ENCODE measurements at regions not wholly inside any gene's neighbourhood (a gene's known extent, or its start where the extent isn't known, plus 50 kb on each side); places are given as distances from the start of the nearest gene placed in this dataset.
"Not testable (repeated sequence)": the region's sequence is repeated elsewhere in the genome, so short reads cannot be mapped to it uniquely, and the experiment has no call there.

DNA sequence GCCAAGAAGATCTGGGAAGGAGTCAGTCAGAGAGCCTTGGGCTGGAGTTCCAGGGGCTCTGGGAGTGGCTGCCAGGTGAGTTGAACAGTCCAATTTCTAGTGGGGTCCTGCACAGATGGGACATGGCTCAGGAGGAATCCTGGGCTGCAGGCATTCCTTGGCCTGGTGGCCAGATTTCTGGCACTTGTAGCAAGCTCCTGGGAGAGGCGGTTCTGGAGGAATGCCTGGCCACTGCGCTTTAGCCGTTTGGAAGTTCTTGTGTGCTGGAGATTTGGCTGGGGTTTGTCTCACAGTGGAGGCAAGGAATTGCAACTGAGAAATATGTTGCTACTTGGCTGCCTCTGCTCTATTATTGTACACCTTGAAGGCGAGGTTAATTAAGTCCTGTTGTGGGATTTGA lies 133.9 kb upstream of the CCZ1B start:
- not testable (repeated sequence) for H3K9ac ChIP-seq (ENCODE audit: low read depth in 1 of 2, low read length in 2 of 2); H3K36me3 ChIP-seq (ENCODE audit: control insufficient read depth in 2 of 2, insufficient read depth in 2 of 2, low read length in 2 of 2); H3K27ac ChIP-seq (ENCODE audit: low read depth in 2 of 2, low read length in 2 of 2); H3K4me3 ChIP-seq (ENCODE audit: low read length in 2 of 2); H3K27me3 ChIP-seq (ENCODE audit: control insufficient read depth in 2 of 2, insufficient read depth in 2 of 2, low read length in 2 of 2); H3K9me3 ChIP-seq (ENCODE audit: control insufficient read depth in 2 of 2, low read length in 2 of 2); H3K4me1 ChIP-seq (ENCODE audit: control insufficient read depth in 2 of 2, insufficient read depth in 2 of 2, low read length in 2 of 2)

DNA sequence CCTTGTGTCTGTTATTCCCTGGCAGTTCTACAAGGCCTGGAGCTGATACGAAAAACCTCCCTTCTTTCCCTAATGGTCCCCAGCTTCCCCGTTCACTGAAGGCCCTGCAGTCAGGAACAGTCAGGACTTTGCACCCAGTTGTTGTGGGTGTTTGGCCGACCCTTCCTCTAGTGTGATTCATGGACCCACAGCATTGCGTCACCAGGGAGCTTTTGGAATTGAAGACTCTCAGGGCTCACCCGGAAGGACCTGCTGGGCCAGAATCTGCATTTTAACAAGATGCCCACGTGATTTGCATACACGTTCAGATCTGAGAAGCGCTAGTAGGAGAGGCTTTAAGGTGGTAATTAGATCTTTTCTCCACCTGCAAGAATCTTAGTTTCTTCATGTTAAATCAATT lies 136.8 kb upstream of the CCZ1B start:
- not testable (repeated sequence) for H3K9me3 ChIP-seq (ENCODE audit: control insufficient read depth in 2 of 2, low read length in 2 of 2); H3K27ac ChIP-seq (ENCODE audit: low read depth in 2 of 2, low read length in 2 of 2); H3K4me3 ChIP-seq (ENCODE audit: low read length in 2 of 2); H3K36me3 ChIP-seq (ENCODE audit: control insufficient read depth in 2 of 2, insufficient read depth in 2 of 2, low read length in 2 of 2); H3K27me3 ChIP-seq (ENCODE audit: control insufficient read depth in 2 of 2, insufficient read depth in 2 of 2, low read length in 2 of 2); H3K4me1 ChIP-seq (ENCODE audit: control insufficient read depth in 2 of 2, insufficient read depth in 2 of 2, low read length in 2 of 2); H3K9ac ChIP-seq (ENCODE audit: low read depth in 1 of 2, low read length in 2 of 2)

DNA sequence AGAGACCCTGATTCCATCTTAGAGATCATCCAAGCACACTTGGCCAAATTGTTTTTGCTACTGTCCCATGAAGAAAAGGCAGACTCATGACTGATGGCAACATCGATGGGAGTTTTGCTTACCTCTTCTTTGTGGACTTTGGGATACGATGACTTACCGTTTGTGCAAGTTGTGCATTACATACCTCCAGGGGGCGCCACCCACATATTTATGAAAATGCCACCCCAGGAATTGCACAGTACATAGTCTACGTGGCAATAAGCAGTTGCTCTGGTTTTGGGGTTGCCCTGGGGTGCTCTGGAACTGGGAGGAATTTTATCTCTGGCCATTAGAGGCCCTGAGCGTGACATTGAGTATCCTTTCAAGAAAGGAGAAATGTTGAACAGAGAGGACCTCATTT lies 139.0 kb upstream of the CCZ1B start:
- not testable (repeated sequence) for H3K27me3 ChIP-seq (ENCODE audit: control insufficient read depth in 2 of 2, insufficient read depth in 2 of 2, low read length in 2 of 2); H3K9ac ChIP-seq (ENCODE audit: low read depth in 1 of 2, low read length in 2 of 2); H3K9me3 ChIP-seq (ENCODE audit: control insufficient read depth in 2 of 2, low read length in 2 of 2); H3K27ac ChIP-seq (ENCODE audit: low read depth in 2 of 2, low read length in 2 of 2); H3K4me1 ChIP-seq (ENCODE audit: control insufficient read depth in 2 of 2, insufficient read depth in 2 of 2, low read length in 2 of 2); H3K4me3 ChIP-seq (ENCODE audit: low read length in 2 of 2); H3K36me3 ChIP-seq (ENCODE audit: control insufficient read depth in 2 of 2, insufficient read depth in 2 of 2, low read length in 2 of 2)

DNA sequence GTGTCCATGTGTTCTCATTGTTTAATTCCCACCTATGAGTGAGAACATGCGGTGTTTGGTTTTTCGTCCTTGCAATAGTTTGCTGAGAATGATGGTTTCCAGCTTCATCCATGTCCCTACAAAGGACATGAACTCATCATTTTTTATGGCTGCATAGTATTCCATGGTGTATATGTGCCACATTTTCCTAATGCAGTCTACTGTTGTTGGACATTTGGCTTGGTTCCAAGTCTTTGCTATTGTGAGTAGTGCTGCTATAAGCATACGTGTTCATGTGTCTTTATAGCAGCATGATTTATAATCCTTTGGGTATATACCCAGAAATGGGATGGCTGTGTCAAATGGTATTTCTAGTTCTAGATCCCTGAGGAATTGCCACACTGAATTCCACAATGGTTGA lies 144.1 kb upstream of the CCZ1B start:
- not testable (repeated sequence) for H3K36me3 ChIP-seq (ENCODE audit: control insufficient read depth in 2 of 2, insufficient read depth in 2 of 2, low read length in 2 of 2); H3K27me3 ChIP-seq (ENCODE audit: control insufficient read depth in 2 of 2, insufficient read depth in 2 of 2, low read length in 2 of 2); H3K9ac ChIP-seq (ENCODE audit: low read depth in 1 of 2, low read length in 2 of 2); H3K9me3 ChIP-seq (ENCODE audit: control insufficient read depth in 2 of 2, low read length in 2 of 2); H3K4me3 ChIP-seq (ENCODE audit: low read length in 2 of 2); H3K27ac ChIP-seq (ENCODE audit: low read depth in 2 of 2, low read length in 2 of 2); H3K4me1 ChIP-seq (ENCODE audit: control insufficient read depth in 2 of 2, insufficient read depth in 2 of 2, low read length in 2 of 2)

DNA sequence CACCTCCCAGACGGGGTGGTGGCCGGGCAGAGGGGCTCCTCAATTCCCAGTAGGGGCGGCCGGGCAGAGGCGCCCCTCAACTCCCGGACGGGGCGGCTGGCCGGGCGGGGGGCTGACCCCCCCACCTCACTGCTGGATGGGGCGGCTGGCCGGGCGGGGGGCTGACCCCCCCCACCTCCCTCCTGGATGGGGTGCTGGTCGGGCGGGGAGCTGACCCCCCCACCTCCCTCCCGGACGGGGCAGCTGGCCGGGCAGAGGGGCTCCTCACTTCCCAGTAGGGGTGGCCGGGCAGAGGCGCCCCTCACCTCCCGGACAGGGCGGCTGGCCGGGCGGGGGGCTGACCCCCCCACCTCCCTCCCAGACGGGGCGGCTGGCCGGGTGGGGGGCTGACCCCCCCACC lies 148.8 kb upstream of the CCZ1B start:
- not testable (repeated sequence) for H3K36me3 ChIP-seq (ENCODE audit: control insufficient read depth in 2 of 2, insufficient read depth in 2 of 2, low read length in 2 of 2); H3K4me1 ChIP-seq (ENCODE audit: control insufficient read depth in 2 of 2, insufficient read depth in 2 of 2, low read length in 2 of 2); H3K27me3 ChIP-seq (ENCODE audit: control insufficient read depth in 2 of 2, insufficient read depth in 2 of 2, low read length in 2 of 2); H3K9me3 ChIP-seq (ENCODE audit: control insufficient read depth in 2 of 2, low read length in 2 of 2); H3K27ac ChIP-seq (ENCODE audit: low read depth in 2 of 2, low read length in 2 of 2); H3K4me3 ChIP-seq (ENCODE audit: low read length in 2 of 2); H3K9ac ChIP-seq (ENCODE audit: low read depth in 1 of 2, low read length in 2 of 2)

DNA sequence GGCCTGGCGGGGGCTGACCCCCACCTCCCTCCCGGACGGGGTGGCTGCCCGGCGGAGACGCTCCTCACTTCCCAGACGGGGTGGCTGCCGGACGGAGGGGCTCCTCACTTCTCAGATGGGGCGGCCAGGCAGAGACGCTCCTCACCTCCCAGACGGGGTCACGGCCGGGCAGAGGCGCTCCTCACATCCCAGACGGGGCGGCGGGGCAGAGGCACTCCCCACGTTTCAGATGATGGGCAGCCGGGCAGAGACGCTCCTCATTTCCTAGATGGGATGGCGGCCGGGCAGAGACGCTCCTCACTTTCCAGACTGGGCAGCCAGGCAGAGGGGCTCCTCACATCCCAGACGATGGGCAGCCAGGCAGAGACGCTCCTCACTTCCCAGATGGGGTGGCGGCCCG lies 149.3 kb upstream of the CCZ1B start:
- H3K4me3 ChIP-seq (ENCODE audit: low read length in 2 of 2); H3K36me3 ChIP-seq (ENCODE audit: control insufficient read depth in 2 of 2, insufficient read depth in 2 of 2, low read length in 2 of 2); H3K4me1 ChIP-seq (ENCODE audit: control insufficient read depth in 2 of 2, insufficient read depth in 2 of 2, low read length in 2 of 2); H3K9ac ChIP-seq (ENCODE audit: low read depth in 1 of 2, low read length in 2 of 2); H3K27me3 ChIP-seq (ENCODE audit: control insufficient read depth in 2 of 2, insufficient read depth in 2 of 2, low read length in 2 of 2); H3K27ac ChIP-seq (ENCODE audit: low read depth in 2 of 2, low read length in 2 of 2); H3K9me3 ChIP-seq (ENCODE audit: control insufficient read depth in 2 of 2, low read length in 2 of 2): not testable (repeated sequence)

DNA sequence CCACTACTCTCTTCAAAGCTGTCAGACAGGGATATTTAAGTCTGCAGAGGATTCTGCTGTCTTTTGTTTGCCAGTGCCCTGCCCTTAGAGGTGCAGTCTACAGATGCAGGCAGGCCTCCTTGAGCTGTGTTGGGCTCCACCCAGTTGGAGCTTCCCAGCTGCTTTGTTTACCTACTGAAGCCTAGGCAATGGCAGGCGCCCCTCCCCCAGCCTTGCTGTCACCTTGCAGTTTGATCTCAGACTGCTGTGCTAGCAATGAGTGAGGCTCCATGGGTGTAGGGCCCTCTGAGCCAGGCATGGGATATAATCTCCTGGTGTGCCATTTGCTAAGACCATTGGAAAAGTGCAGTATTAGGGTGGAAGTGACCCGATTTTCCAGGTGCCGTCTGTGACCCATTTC lies 151.3 kb upstream of the CCZ1B start:
- not testable (repeated sequence) for H3K4me1 ChIP-seq (ENCODE audit: control insufficient read depth in 2 of 2, insufficient read depth in 2 of 2, low read length in 2 of 2); H3K9me3 ChIP-seq (ENCODE audit: control insufficient read depth in 2 of 2, low read length in 2 of 2); H3K27ac ChIP-seq (ENCODE audit: low read depth in 2 of 2, low read length in 2 of 2); H3K27me3 ChIP-seq (ENCODE audit: control insufficient read depth in 2 of 2, insufficient read depth in 2 of 2, low read length in 2 of 2); H3K4me3 ChIP-seq (ENCODE audit: low read length in 2 of 2); H3K36me3 ChIP-seq (ENCODE audit: control insufficient read depth in 2 of 2, insufficient read depth in 2 of 2, low read length in 2 of 2); H3K9ac ChIP-seq (ENCODE audit: low read depth in 1 of 2, low read length in 2 of 2)

DNA sequence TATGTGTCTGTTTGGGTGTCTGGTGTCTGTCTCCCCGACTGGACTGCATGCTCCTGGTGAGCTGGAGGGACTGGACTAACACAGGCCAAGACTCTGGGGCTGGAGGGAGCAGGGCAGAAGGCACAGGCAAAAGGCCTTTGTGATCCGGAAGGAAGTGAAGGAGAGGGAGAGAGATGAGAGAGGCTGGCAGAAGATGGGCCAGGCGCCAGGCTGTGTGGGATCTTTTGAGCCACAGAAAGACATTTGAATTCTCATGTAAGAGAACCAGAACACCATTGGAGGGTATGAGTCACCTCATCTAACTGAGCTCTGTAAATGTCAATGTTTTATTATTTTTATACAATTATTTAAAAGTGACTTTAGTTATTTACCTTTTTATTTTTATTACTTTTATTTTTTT lies 152.3 kb upstream of the CCZ1B start:
- H3K4me1 ChIP-seq (ENCODE audit: control insufficient read depth in 2 of 2, insufficient read depth in 2 of 2, low read length in 2 of 2); H3K9ac ChIP-seq (ENCODE audit: low read depth in 1 of 2, low read length in 2 of 2); H3K4me3 ChIP-seq (ENCODE audit: low read length in 2 of 2); H3K9me3 ChIP-seq (ENCODE audit: control insufficient read depth in 2 of 2, low read length in 2 of 2); H3K27ac ChIP-seq (ENCODE audit: low read depth in 2 of 2, low read length in 2 of 2); H3K36me3 ChIP-seq (ENCODE audit: control insufficient read depth in 2 of 2, insufficient read depth in 2 of 2, low read length in 2 of 2); H3K27me3 ChIP-seq (ENCODE audit: control insufficient read depth in 2 of 2, insufficient read depth in 2 of 2, low read length in 2 of 2): not testable (repeated sequence)

DNA sequence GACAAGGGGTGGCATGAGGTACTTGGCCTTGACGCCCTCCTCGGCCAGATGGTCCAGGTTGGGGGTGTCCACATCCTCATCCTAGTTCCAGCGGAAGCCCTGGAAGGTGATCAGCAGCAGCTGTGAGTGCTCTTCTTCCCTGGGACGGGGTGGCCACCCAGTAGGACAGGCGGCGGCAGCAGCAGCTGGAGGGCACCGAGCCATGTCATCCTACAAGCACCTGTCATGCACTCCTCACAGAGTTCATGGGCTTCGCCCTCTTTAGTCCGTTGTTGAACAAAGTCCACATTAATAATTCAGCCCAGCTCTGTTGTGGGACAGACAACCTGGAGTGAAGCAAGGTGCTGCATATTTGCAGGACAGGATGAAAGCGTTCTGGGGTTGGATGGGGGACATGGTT lies 153.4 kb upstream of the CCZ1B start:
- not testable (repeated sequence) for H3K27ac ChIP-seq (ENCODE audit: low read depth in 2 of 2, low read length in 2 of 2); H3K27me3 ChIP-seq (ENCODE audit: control insufficient read depth in 2 of 2, insufficient read depth in 2 of 2, low read length in 2 of 2); H3K36me3 ChIP-seq (ENCODE audit: control insufficient read depth in 2 of 2, insufficient read depth in 2 of 2, low read length in 2 of 2); H3K4me3 ChIP-seq (ENCODE audit: low read length in 2 of 2); H3K9me3 ChIP-seq (ENCODE audit: control insufficient read depth in 2 of 2, low read length in 2 of 2); H3K9ac ChIP-seq (ENCODE audit: low read depth in 1 of 2, low read length in 2 of 2); H3K4me1 ChIP-seq (ENCODE audit: control insufficient read depth in 2 of 2, insufficient read depth in 2 of 2, low read length in 2 of 2)

DNA sequence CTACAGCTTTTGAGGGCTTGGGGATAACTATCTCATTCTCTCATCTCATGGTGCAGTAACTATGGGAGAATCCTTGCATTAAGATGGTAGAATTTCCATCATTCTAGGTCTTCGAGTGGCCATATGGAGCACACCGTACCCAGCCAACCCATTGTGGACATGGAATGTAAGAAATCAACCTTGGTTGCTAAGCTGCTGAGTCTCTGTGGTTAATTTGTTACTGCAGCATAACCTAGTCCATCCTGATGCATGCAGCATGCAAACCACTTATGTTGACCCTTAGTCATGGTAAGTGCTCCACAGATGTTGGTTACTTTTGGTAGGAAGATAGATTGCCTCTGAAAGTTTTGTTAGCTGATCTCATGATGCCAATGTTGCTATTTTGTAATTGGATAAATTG lies 156.3 kb upstream of the CCZ1B start:
- H3K27me3 ChIP-seq (ENCODE audit: control insufficient read depth in 2 of 2, insufficient read depth in 2 of 2, low read length in 2 of 2); H3K9ac ChIP-seq (ENCODE audit: low read depth in 1 of 2, low read length in 2 of 2); H3K4me3 ChIP-seq (ENCODE audit: low read length in 2 of 2); H3K36me3 ChIP-seq (ENCODE audit: control insufficient read depth in 2 of 2, insufficient read depth in 2 of 2, low read length in 2 of 2); H3K9me3 ChIP-seq (ENCODE audit: control insufficient read depth in 2 of 2, low read length in 2 of 2); H3K4me1 ChIP-seq (ENCODE audit: control insufficient read depth in 2 of 2, insufficient read depth in 2 of 2, low read length in 2 of 2); H3K27ac ChIP-seq (ENCODE audit: low read depth in 2 of 2, low read length in 2 of 2): not testable (repeated sequence)

DNA sequence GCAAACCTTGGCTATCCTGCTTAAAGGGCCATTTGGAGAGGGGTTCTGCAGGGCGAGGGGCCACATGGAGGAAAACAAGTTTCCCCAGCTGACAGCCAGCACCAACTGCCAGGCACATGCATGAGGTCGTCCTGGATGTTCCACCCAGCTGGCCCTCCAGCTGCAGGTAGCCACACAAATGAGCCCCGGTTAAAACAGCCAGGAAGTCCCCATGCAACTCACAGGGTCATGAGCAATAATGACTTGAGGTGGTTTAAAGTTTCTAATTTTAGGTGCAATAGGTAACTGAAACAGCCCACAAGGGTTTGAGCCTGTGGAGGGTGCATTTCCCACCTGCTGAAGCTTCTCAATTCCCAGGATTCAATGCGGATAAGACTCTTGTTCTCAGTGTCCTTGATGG lies 160.8 kb upstream of the CCZ1B start:
- H3K9me3 ChIP-seq (ENCODE audit: control insufficient read depth in 2 of 2, low read length in 2 of 2); H3K27me3 ChIP-seq (ENCODE audit: control insufficient read depth in 2 of 2, insufficient read depth in 2 of 2, low read length in 2 of 2); H3K4me3 ChIP-seq (ENCODE audit: low read length in 2 of 2); H3K27ac ChIP-seq (ENCODE audit: low read depth in 2 of 2, low read length in 2 of 2); H3K4me1 ChIP-seq (ENCODE audit: control insufficient read depth in 2 of 2, insufficient read depth in 2 of 2, low read length in 2 of 2); H3K36me3 ChIP-seq (ENCODE audit: control insufficient read depth in 2 of 2, insufficient read depth in 2 of 2, low read length in 2 of 2); H3K9ac ChIP-seq (ENCODE audit: low read depth in 1 of 2, low read length in 2 of 2): not testable (repeated sequence)

Measured in mucosa of rectum (tissue), 2 donors.